ENCODE measurements at regions not wholly inside any gene's neighbourhood (a gene's known extent, or its start where the extent isn't known, plus 50 kb on each side); places are given as distances from the start of the nearest gene placed in this dataset.

GRCh38 chr11:91792779-91793262 lies 431.8 kb upstream of the FAT3 start:
- TF ChIP-seq, protein P1, sequence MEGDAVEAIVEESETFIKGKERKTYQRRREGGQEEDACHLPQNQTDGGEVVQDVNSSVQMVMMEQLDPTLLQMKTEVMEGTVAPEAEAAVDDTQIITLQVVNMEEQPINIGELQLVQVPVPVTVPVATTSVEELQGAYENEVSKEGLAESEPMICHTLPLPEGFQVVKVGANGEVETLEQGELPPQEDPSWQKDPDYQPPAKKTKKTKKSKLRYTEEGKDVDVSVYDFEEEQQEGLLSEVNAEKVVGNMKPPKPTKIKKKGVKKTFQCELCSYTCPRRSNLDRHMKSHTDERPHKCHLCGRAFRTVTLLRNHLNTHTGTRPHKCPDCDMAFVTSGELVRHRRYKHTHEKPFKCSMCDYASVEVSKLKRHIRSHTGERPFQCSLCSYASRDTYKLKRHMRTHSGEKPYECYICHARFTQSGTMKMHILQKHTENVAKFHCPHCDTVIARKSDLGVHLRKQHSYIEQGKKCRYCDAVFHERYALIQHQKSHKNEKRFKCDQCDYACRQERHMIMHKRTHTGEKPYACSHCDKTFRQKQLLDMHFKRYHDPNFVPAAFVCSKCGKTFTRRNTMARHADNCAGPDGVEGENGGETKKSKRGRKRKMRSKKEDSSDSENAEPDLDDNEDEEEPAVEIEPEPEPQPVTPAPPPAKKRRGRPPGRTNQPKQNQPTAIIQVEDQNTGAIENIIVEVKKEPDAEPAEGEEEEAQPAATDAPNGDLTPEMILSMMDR (IDR thresholded peaks at IDR 0.05), result no peak
- no peak for TF ChIP-seq POLR2AphosphoS5 (IDR thresholded peaks at IDR 0.05; ENCODE audit: low read depth, low read length)
- no peak for TF ChIP-seq REST (IDR thresholded peaks at IDR 0.05; ENCODE audit: insufficient read depth in 1 of 2, low read depth in 2 of 2, low read length in 1 of 2)
- no peak for TF ChIP-seq TCF7L2 (IDR thresholded peaks at IDR 0.05; ENCODE audit: low read depth, low read length)
